GM21360 (cell line): ENCODE measurements at regions not wholly inside any gene's neighbourhood (a gene's known extent, or its start where the extent isn't known, plus 50 kb on each side); places are given as distances from the start of the nearest gene placed in this dataset.
"Not testable (repeated sequence)": the region's sequence is repeated elsewhere in the genome, so short reads cannot be mapped to it uniquely, and the experiment has no call there.

Source experiments
- ATAC-seq: cut with Tn5 transposase; IDR thresholded peaks from one replicate; pipeline ENCODE4 v1.9.1; 2021; ENCODE audit warnings: mild to moderate bottlenecking, moderate library complexity; ENCODE audit not compliant: unreplicated experiment

GRCh38 chr12:83960767-83961166 lies 951.8 kb downstream of the SLC6A15 start:
- ATAC-seq = no peak

GRCh38 chr12:83958997-83959396 lies 953.6 kb downstream of the SLC6A15 start:
- no peak for ATAC-seq

- ATAC-seq = no peak
Observed at GRCh38 chr12:83954956-83955601, 957.5 kb downstream of the SLC6A15 start.

- ATAC-seq = no peak
Observed at GRCh38 chr12:83954071-83954789, 958.4 kb downstream of the SLC6A15 start.

GRCh38 chr12:83945871-83946270 lies 966.7 kb downstream of the SLC6A15 start:
- no peak for ATAC-seq

GRCh38 chr12:83939718-83940117 lies 972.9 kb downstream of the SLC6A15 start:
- no peak for ATAC-seq

GRCh38 chr12:83933615-83934014 lies 979.0 kb downstream of the SLC6A15 start:
- no peak for ATAC-seq

- no peak for ATAC-seq
Observed at GRCh38 chr12:83932011-83932410, 980.6 kb downstream of the SLC6A15 start.

GRCh38 chr12:83931451-83931850 lies 981.1 kb downstream of the SLC6A15 start:
- ATAC-seq = no peak

GRCh38 chr12:83929792-83930191 lies 982.8 kb downstream of the SLC6A15 start:
- ATAC-seq = not testable (repeated sequence)

- no peak for ATAC-seq
Observed at GRCh38 chr12:83920821-83921547, 991.6 kb downstream of the SLC6A15 start.

- ATAC-seq = no peak
Observed at GRCh38 chr12:83919081-83919480, 993.5 kb downstream of the SLC6A15 start.

- no peak for ATAC-seq
Observed at GRCh38 chr12:83904175-83904574, 1008.4 kb downstream of the SLC6A15 start.

GRCh38 chr12:83896416-83896815 lies 1016.2 kb downstream of the SLC6A15 start:
- no peak for ATAC-seq

- no peak for ATAC-seq
Observed at GRCh38 chr12:83893101-83893500, 1019.5 kb downstream of the SLC6A15 start.

- no peak for ATAC-seq
Observed at GRCh38 chr12:83889745-83890144, 1022.9 kb downstream of the SLC6A15 start.

- ATAC-seq = no peak
Observed at GRCh38 chr12:83886479-83886878, 1026.1 kb downstream of the SLC6A15 start.

GRCh38 chr12:83870921-83871599 lies 1041.5 kb downstream of the SLC6A15 start:
- not testable (repeated sequence) for ATAC-seq

GRCh38 chr12:83866477-83866876 lies 1046.1 kb downstream of the SLC6A15 start:
- ATAC-seq = no peak

- no peak for ATAC-seq
Observed at GRCh38 chr12:83865431-83865830, 1047.2 kb downstream of the SLC6A15 start.

GRCh38 chr12:83864054-83864453 lies 1048.5 kb downstream of the SLC6A15 start:
- ATAC-seq = no peak
